ENCODE measurements at regions not wholly inside any gene's neighbourhood (a gene's known extent, or its start where the extent isn't known, plus 50 kb on each side); places are given as distances from the start of the nearest gene placed in this dataset.
A peak's percentile ranks its signal among the peaks of the same experiment; 100 is the strongest.
"Not testable (repeated sequence)": the region's sequence is repeated elsewhere in the genome, so short reads cannot be mapped to it uniquely, and the experiment has no call there.

DNA sequence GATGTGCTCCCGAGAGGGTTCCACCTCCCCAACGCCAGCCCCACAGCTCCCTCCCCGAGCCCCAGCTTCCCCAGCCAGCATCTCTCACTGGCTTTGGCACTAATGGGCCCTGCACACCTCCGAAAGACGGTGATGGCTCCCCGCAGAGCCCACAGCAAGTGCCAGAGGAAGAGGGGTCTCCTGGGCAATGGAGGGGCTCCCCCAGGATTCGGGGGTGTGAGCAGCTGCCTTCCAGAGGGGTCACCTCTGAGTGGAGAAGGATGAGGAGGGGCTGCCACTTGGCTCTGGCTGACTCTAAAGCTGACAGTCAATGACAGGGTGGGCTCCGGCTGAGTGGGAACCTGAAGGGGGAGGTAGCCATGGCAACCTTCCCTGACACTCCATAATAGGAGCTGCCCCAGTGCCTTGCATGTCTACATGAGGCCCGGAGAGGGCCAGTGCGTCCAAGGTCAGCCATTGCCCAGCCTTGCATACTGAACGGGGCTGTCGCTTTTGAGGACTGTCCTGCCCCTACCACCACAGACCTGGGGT, 98.6 kb upstream of the SYT13 start:
- no peak for DNase-seq (ENCODE audit: low spot score)

DNA sequence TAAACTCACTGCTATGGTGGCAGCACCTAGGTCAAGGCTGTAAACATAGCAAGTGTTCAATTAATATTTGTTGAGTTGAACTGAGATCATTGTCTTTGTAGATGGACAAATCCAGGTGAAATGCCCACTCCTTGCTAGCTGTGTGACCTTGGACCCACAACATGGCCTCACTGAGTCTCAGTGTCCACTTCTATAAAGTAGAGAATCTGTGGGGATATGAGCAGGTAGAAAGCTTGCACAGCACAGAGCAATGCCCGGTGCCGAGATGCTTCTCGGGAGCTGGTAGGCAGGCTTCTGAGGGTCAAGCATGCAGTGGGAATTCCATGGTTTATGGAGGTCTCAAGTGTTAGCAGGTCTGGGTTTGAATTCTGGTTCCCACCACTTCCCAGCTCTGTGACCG, 97.9 kb upstream of the SYT13 start:
- no peak for DNase-seq (ENCODE audit: low spot score)

- no peak for DNase-seq (ENCODE audit: low spot score)
These were observed 97.1 kb upstream of the SYT13 start for GRCh38 chr11:45383224-45383623.

DNA sequence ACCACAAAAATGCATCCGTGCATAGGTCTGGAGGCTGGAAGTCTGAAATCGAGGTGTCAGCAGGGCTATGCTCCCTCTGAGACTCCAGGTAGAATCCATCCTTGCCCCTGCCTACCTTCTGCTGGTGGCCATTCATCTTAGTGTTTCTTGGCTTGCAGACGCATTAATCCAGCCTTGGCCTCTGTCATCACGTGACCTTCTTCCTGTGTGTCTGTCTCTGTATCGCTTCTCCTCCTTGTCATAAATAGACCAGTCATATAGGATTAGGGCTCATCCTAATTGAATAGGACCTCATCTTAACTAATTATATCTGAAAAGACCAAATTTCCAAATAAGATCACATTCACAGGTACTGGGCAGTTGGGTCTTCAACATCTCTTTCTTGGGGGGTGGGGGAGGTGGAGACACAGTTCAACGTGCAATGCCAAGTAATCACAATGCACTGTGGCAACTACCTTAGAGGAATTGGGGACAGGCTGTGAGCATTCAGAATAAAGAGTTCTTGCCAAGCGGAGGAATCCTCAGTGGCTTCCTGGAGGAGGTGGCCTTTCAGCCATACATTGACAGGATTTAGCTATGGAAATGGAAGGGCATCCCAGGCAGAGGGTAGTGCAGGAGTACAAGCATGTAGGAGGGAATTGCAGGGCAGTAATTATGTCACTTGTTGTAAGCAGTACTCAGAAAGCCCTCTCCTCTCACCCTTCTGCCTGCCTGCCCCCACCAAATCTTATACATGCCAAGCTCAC, 96.2 kb upstream of the SYT13 start:
- DNase-seq (ENCODE audit: low spot score): no peak

DNA sequence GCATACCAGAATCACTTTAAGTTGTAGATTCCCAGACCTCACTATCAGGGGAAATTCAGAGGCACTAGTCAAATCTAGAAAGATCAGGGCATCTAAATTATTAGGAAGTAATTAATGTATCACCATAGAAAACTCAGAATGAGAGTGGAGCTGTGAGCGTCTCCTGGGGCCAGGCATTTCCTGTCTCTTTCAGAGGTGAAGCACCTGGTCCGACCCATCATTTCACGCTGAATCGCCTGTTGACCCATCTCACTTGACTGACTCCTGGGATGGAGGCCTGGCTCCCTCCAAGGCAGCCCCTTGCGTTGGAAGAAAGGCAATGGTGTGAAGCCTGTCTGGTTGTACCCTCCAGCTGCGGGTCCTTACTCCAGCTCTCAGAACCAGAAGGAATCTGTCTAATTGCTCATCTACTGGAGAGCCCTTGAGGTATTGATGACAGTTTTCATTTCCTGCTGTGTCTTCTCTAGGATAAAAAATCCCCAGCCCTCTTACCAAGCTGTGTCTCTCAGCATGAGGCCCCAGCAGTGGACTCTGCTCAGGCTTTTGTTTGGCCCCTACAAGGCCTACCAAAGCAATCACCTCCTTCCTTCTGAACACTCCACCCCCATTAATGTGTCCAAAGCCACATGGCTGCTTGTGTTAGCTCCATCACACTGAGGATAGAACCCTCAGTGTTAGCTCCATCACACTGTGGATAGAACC, 93.2 kb upstream of the SYT13 start:
- DNase-seq (ENCODE audit: low spot score): no peak

GRCh38 chr11:45378516-45378915, 92.4 kb upstream of the SYT13 start:
- DNase-seq (ENCODE audit: low spot score): no peak

DNA sequence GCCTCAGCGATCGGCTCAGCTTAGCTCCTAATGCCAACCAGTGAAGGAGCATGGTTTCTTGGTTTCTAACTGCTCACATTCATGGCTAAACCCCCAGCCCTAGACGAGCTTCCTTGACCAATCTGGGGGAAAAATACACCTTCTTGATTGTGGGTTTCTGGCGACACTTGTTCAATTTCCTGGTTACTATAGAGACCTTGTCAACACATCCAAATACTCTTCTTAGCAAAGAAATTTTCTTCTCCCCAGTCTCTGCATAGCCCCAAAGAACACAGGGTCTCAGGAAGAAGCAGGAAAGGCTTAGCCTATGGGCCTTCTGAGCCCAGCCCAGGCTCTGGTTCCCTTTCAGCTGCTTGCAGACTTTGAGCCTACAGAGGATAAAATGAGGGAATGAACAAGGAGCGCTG, 88.5 kb upstream of the SYT13 start:
- DNase-seq (ENCODE audit: low spot score): no peak

GRCh38 chr11:45374130-45374529, 88.0 kb upstream of the SYT13 start:
- no peak for DNase-seq (ENCODE audit: low spot score)

DNA sequence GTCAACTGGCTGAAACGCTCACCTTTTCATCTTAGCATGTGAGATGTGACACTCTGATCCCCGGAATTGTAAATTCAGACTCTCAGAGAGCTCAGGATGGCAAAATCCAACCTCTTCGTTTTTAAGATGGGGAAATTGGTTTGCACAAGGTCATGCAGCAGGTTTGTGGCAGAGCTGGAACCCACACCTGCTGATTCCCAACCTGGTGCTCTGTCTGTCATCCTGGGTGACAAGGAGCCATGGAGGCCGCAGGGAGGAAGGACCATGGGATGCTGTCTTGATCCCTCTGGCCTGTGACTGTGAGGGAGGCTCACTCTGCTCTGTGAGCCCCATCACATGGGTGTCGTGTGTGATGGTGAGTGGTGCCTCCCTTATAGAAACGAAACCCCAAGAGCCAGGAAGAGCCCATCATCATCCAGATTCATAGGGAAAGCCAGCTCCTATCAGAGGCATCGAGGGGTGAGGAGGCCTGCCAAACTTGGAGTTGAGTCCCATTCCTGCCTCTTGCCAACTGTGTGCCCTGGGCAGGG, 87.4 kb upstream of the SYT13 start:
- DNase-seq (ENCODE audit: low spot score): no peak

GRCh38 chr11:45372414-45372813, 86.3 kb upstream of the SYT13 start:
- not testable (repeated sequence) for DNase-seq (ENCODE audit: low spot score)

DNA sequence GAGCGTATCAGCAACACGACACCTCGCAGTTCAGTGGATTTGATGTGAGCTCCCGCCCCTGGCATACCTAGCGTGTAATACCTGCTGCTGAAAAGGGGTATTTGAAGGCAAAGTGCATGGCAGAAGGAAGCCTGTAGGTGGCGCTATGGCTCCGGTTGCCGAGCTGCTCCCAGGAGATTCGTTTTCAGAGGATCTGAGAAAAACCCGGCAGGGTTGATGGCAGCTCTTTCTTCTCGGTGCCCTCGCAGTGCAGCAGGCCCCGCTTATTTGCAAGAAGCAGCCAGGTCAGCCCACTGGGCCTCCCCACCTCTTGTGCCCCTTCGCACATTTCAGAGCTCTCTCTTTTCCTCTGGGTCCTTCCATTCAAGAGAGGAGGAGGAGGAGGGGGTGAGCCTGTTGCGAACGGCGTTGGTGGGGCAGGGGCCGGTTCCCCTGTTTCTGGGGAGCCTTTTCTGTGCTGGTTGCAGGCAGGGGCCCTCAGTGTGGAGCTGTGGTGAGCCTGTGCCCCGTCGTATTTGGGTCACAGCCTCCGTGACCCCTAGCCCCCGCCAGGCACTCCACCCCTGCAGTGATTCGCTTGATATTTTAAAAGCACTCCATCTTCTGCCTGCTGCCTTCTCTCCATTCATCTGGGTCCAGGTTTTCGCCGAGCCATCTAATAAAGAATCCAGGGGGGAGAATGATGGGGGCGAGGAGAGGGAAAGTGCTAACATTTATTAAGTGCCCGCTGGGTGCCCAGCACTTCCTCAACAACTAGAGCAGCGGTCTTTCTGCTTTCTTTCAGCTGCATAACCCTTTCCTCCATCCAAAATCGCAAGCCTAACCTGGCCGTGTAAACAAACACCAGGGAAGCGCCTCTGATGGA, 85.3 kb upstream of the SYT13 start:
- peak; percentile 62 for DNase-seq (ENCODE audit: low spot score)

- DNase-seq (ENCODE audit: low spot score): no peak
These were observed 83.2 kb upstream of the SYT13 start for GRCh38 chr11:45369313-45369712.

- DNase-seq (ENCODE audit: low spot score): no peak
These were observed 82.6 kb upstream of the SYT13 start for GRCh38 chr11:45368697-45369096.

DNA sequence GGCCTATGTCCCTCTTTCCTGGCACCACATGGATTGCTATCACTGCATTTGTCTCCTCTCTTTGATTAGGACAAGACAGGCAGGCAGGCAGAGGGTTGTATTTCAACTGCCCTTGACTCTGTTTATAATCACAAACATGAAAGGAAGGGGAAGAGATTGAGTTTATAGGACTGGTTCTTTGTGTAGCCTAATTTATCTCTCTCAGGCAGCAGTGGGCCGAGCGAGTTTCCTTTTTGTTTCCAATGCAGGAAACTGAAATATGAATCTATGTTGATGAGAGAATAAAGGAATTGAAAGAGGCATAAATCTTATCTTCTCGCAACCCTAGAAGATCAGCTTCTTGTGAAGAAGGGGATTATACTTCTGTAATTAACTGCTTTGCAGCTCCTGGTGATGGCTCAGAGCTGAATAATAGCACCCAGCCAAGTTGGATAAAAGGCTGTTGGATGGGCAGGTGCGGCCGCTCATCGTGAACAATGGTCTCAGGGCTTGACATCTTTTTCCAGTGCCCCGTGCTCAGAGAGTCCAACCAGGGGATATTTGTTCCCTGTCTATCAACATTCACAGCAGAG, 80.6 kb upstream of the SYT13 start:
- DNase-seq (ENCODE audit: low spot score): no peak

DNA sequence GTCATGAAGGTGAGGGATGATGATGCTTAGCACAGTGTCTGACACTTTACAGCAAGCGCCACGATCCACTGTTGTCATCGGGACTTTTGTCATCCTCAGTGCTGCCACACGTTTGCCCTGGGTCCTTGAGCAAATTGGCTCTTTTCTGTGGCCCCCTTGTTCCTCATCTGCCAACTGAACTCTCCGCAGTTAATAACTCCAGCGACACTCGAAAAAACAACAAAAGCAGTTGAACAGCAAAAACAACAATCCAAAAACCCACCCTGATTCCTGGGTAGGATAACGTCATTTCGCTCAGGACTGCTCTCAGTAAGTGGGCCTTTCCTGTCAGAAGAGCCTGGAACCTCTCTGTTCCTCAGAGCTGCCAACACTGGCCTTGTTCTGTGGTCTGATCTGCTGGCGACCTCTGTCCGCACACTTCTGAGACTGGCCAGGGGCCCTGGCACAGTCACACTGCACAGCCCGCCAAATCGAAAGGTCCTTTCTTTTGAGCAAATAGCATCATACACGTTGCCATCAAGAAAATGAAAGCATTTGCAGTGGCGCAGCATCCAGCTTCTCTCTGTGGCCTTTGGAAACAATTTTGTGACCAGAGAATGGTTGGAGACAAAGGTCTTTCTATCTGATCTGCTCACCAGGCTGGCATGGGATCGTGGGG, 79.9 kb upstream of the SYT13 start:
- DNase-seq (ENCODE audit: low spot score): no peak

DNA sequence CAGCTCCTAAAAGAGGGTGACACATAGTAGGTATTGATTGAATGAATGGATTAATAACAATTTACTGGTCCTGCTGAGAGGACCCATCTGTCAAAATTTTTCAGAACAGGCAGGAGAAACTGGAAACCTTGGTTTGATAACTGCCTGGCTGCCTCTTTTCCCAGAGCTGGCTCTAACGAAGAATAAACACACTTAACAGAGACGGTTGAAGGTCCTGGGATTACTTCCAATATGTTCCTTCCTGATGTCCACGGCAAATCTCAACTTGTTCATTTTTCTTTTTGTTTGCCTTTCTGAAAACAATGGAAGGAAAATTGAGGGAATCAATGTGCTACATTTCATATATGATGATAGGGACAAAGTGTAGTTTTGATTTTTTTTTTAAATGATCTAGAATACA, 76.5 kb upstream of the SYT13 start:
- DNase-seq (ENCODE audit: low spot score): no peak

DNA sequence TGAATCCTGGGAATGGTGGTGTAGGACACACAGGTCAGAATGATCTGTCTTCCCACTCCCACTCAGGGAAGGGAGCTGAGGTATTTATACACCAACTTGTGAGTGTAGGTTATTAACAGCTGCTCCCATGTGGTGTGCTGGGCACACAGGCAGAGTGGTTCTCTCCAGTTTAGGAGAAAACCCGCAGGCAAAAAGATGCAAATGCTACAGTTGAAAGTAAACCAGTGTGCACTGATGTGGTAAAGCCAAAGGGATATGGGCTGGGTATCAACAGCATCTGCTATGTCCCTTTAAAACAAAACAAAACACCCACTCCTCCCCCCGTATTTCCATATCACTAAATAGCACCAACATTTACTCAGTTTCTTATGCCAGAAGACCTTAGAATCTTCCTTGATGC, 75.4 kb upstream of the SYT13 start:
- DNase-seq (ENCODE audit: low spot score): no peak

- DNase-seq (ENCODE audit: low spot score): no peak
These were observed 69.5 kb upstream of the SYT13 start for GRCh38 chr11:45355706-45356041.

- DNase-seq (ENCODE audit: low spot score): no peak
These were observed 69.0 kb upstream of the SYT13 start for GRCh38 chr11:45354976-45355705.

GRCh38 chr11:45348729-45349128, 62.6 kb upstream of the SYT13 start:
- DNase-seq (ENCODE audit: low spot score): no peak
